Central memory CD8-positive, alpha-beta T cell (primary cell): ENCODE measurements at regions not wholly inside any gene's neighbourhood (a gene's known extent, or its start where the extent isn't known, plus 50 kb on each side); places are given as distances from the start of the nearest gene placed in this dataset.

Source experiments
- ATAC-seq: fragments of 150-1000 bp; cut with Tn5 transposase; replicated peaks from 2 replicates; pipeline ENCODE4 v1.10.0; 2022; ENCODE audit warnings: mild to moderate bottlenecking, moderate FRiP score, moderate number of reproducible peaks; ENCODE audit not compliant: poor library complexity, severe bottlenecking; ENCODE audit errors: extremely low read depth
- DNase-seq, 2 donors: peaks; one replicate each; pipeline ENCODE4 v3.0.0; 2021; ENCODE audit warnings: low spot score in 2 of 2
- H3K27ac Mint-ChIP-seq: one replicate; pipeline ENCODE4 v1.8.0; 2022; ENCODE audit warnings: low read depth, mild to moderate bottlenecking, moderate library complexity, mixed read lengths
- H3K27me3 Mint-ChIP-seq: one replicate; pipeline ENCODE4 v1.8.0; 2022; ENCODE audit warnings: mixed read lengths
- H3K36me3 Mint-ChIP-seq: one replicate; pipeline ENCODE4 v1.8.0; 2022; ENCODE audit warnings: mild to moderate bottlenecking, moderate library complexity, mixed read lengths; ENCODE audit not compliant: insufficient read depth
- H3K4me1 Mint-ChIP-seq: one replicate; pipeline ENCODE4 v1.8.0; 2022; ENCODE audit warnings: mixed read lengths
- H3K4me3 Mint-ChIP-seq: one replicate; pipeline ENCODE4 v1.8.0; 2022; ENCODE audit warnings: mild to moderate bottlenecking, moderate library complexity, mixed read lengths
- H3K9me3 Mint-ChIP-seq: one replicate; pipeline ENCODE4 v1.8.0; 2022; ENCODE audit warnings: mixed read lengths

GRCh38 chr20:57993716-57994431 is 234.6 kb downstream of the ANKRD60 start:
- H3K27me3 Mint-ChIP-seq: peaks cover 77% of the 10 kb centered on the region
- ATAC-seq (no peak), DNase-seq (no peak)
- H3K9me3 Mint-ChIP-seq: no peaks in the 10 kb centered on the region
- no peak overlapping the region for H3K27ac Mint-ChIP-seq
- H3K4me1 Mint-ChIP-seq: peaks cover 5% of the 10 kb centered on the region
- H3K36me3 Mint-ChIP-seq: no peaks in the 10 kb centered on the region
- H3K4me3 Mint-ChIP-seq: no peak overlapping the region

GRCh38 chr20:57991211-57991881 is 237.1 kb downstream of the ANKRD60 start:
- H3K9me3 Mint-ChIP-seq: no peaks in the 10 kb centered on the region
- peaks cover 74% of the 10 kb centered on the region for H3K27me3 Mint-ChIP-seq
- H3K4me3 Mint-ChIP-seq: no peak overlapping the region
- ATAC-seq (no peak), DNase-seq (no peak)
- no peaks in the 10 kb centered on the region for H3K4me1 Mint-ChIP-seq
- H3K36me3 Mint-ChIP-seq: no peaks in the 10 kb centered on the region
- no peak overlapping the region for H3K27ac Mint-ChIP-seq

- H3K36me3 Mint-ChIP-seq: no peaks in the 10 kb centered on the region
- no peaks in the 10 kb centered on the region for H3K4me1 Mint-ChIP-seq
- H3K27ac Mint-ChIP-seq: no peak overlapping the region
- DNase-seq: no peak
- no peak for ATAC-seq
- H3K9me3 Mint-ChIP-seq: no peaks in the 10 kb centered on the region
- H3K27me3 Mint-ChIP-seq: peaks cover 69% of the 10 kb centered on the region
- H3K4me3 Mint-ChIP-seq: no peak overlapping the region
These were observed 238.0 kb downstream of the ANKRD60 start for GRCh38 chr20:57990396-57990987.

- H3K27ac Mint-ChIP-seq: no peak overlapping the region
- no peak for ATAC-seq
- H3K4me1 Mint-ChIP-seq: no peaks in the 10 kb centered on the region
- H3K9me3 Mint-ChIP-seq: no peaks in the 10 kb centered on the region
- DNase-seq: no peak
- H3K4me3 Mint-ChIP-seq: no peak overlapping the region
- H3K27me3 Mint-ChIP-seq: peaks cover 59% of the 10 kb centered on the region
- peaks cover 2% of the 10 kb centered on the region for H3K36me3 Mint-ChIP-seq
These were observed 239.6 kb downstream of the ANKRD60 start for GRCh38 chr20:57988828-57989227.

- Mint-ChIP-seq H3K4me1 (no peaks in the 10 kb centered on the region), H3K36me3 (peaks cover 2% of the 10 kb centered on the region), H3K27me3 (peaks cover 59% of the 10 kb centered on the region), H3K27ac (no peak overlapping the region), H3K9me3 (no peaks in the 10 kb centered on the region), H3K4me3 (no peak overlapping the region)
- ATAC-seq (no peak), DNase-seq (no peak)
These were observed 240.0 kb downstream of the ANKRD60 start for GRCh38 chr20:57988422-57988821.

- Mint-ChIP-seq H3K4me3 (no peak overlapping the region), H3K27ac (no peak overlapping the region), H3K4me1 (no peaks in the 10 kb centered on the region), H3K27me3 (peaks cover 66% of the 10 kb centered on the region), H3K9me3 (no peaks in the 10 kb centered on the region), H3K36me3 (peaks cover 2% of the 10 kb centered on the region)
- no peak for DNase-seq
- ATAC-seq: no peak
These were observed 240.8 kb downstream of the ANKRD60 start for GRCh38 chr20:57987659-57988058.

GRCh38 chr20:57986666-57987065 is 241.8 kb downstream of the ANKRD60 start:
- no peak for ATAC-seq
- no peaks in the 10 kb centered on the region for H3K9me3 Mint-ChIP-seq
- no peaks in the 10 kb centered on the region for H3K4me1 Mint-ChIP-seq

GRCh38 chr20:57985278-57985677 is 243.2 kb downstream of the ANKRD60 start:
- Mint-ChIP-seq H3K4me1 (no peaks in the 10 kb centered on the region), H3K27ac (no peak overlapping the region), H3K27me3 (peaks cover 67% of the 10 kb centered on the region), H3K9me3 (no peaks in the 10 kb centered on the region), H3K4me3 (no peak overlapping the region), H3K36me3 (peaks cover 2% of the 10 kb centered on the region)
- ATAC-seq (no peak), DNase-seq (no peak)

More at GRCh38 chr20:57986666-57987065, 241.8 kb downstream of the ANKRD60 start:
- peaks cover 2% of the 10 kb centered on the region for H3K36me3 Mint-ChIP-seq
- H3K4me3 Mint-ChIP-seq: no peak overlapping the region
- no peak for DNase-seq
- peaks cover 67% of the 10 kb centered on the region for H3K27me3 Mint-ChIP-seq
- H3K27ac Mint-ChIP-seq: no peak overlapping the region

- Mint-ChIP-seq H3K27ac (no peak overlapping the region), H3K36me3 (peaks cover 2% of the 10 kb centered on the region), H3K27me3 (peaks cover 51% of the 10 kb centered on the region), H3K9me3 (no peaks in the 10 kb centered on the region), H3K4me3 (no peak overlapping the region), H3K4me1 (no peaks in the 10 kb centered on the region)
- no peak for DNase-seq
- ATAC-seq: no peak
These were observed 245.4 kb downstream of the ANKRD60 start for GRCh38 chr20:57983082-57983481.

GRCh38 chr20:57980506-57980905 is 247.9 kb downstream of the ANKRD60 start:
- Mint-ChIP-seq H3K4me3 (no peak overlapping the region), H3K36me3 (peaks cover 2% of the 10 kb centered on the region), H3K27me3 (peaks cover 37% of the 10 kb centered on the region), H3K9me3 (no peaks in the 10 kb centered on the region), H3K27ac (no peak overlapping the region), H3K4me1 (no peaks in the 10 kb centered on the region)
- DNase-seq (no peak), ATAC-seq (no peak)

GRCh38 chr20:57977569-57977968 is 250.9 kb downstream of the ANKRD60 start:
- H3K36me3 Mint-ChIP-seq: no peaks in the 10 kb centered on the region
- ATAC-seq (no peak), DNase-seq (no peak)
- H3K27ac Mint-ChIP-seq: no peak overlapping the region
- no peak overlapping the region for H3K4me3 Mint-ChIP-seq
- H3K9me3 Mint-ChIP-seq: peaks cover 8% of the 10 kb centered on the region
- peaks cover 29% of the 10 kb centered on the region for H3K27me3 Mint-ChIP-seq
- H3K4me1 Mint-ChIP-seq: no peaks in the 10 kb centered on the region

GRCh38 chr20:57977141-57977540 is 251.3 kb downstream of the ANKRD60 start:
- ATAC-seq: no peak
- DNase-seq: no peak
- Mint-ChIP-seq H3K4me1 (no peaks in the 10 kb centered on the region), H3K4me3 (no peak overlapping the region), H3K27me3 (peaks cover 24% of the 10 kb centered on the region), H3K9me3 (peaks cover 8% of the 10 kb centered on the region), H3K27ac (no peak overlapping the region), H3K36me3 (no peaks in the 10 kb centered on the region)

GRCh38 chr20:57974863-57975262 is 253.6 kb downstream of the ANKRD60 start:
- Mint-ChIP-seq H3K4me3 (no peak overlapping the region), H3K9me3 (peaks cover 8% of the 10 kb centered on the region), H3K4me1 (no peaks in the 10 kb centered on the region), H3K27ac (no peak overlapping the region), H3K27me3 (peaks cover 2% of the 10 kb centered on the region), H3K36me3 (no peaks in the 10 kb centered on the region)
- no peak for DNase-seq
- ATAC-seq: no peak
